HG02678 (cell line): ENCODE measurements at regions not wholly inside any gene's neighbourhood (a gene's known extent, or its start where the extent isn't known, plus 50 kb on each side); places are given as distances from the start of the nearest gene placed in this dataset.

ENCODE experiments used
- ATAC-seq: cut with Tn5 transposase; IDR thresholded peaks from one replicate; pipeline ENCODE4 v1.9.1; 2021; ENCODE audit warnings: mild to moderate bottlenecking, moderate library complexity; ENCODE audit not compliant: unreplicated experiment

GRCh38 chr7:125599387-125599786 is 669.8 kb upstream of the POT1 start:
- ATAC-seq: no peak

DNA sequence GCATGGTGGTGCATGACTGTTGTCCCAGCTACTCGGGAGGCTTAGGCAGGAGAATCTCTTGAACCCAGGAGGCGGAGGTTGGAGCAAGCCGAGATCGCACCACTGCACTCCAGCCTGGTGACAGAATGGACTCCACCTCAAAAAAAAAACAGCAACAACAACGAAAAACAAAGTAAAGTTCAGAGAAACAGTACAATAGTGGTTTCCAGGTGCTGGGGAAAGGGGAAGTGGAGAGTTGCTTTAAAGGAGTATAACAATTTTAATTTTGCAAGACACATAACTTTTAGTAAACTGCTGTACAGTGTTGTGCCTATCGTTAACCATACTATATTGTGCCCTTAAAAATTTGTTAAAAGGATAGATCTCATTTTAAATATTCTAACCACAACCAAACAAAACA is 662.7 kb upstream of the POT1 start:
- no peak for ATAC-seq

DNA sequence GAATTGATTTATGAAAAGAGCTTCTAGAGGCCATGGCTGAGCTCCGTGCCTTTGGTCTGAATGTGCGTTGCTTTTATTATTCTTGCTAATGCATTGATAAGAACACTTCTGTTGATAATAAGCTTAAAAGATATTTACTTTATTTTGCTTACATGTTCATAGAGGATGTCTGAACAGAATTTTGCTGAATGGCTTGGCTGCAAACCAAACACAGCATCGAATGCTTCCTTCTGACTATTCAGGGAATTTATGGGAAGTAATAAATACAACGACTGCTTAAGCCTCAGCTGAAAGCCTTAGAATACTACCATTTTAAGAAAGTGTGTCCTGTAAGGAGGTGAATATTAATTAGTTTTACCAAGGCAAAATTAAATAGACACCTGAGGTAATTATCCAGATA is 643.5 kb upstream of the POT1 start:
- no peak for ATAC-seq

DNA sequence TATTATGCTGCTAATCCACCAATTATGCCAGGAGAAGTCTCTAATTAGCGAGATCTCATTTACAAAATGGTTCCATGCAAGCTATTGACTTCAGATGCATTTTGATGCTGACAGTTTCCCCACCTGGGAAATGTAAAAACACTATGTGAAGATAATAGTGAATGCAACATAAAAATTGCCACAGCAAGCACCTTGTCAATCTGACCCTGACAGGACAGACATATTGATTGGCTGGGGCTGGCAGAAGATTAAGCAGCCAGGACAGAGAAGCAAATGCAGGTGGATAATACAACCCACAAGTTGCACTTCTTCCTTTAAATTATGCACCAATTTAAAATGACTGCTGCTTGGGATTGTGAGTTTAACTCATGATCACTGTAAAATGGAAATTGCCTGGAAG is 642.8 kb upstream of the POT1 start:
- ATAC-seq: no peak

DNA sequence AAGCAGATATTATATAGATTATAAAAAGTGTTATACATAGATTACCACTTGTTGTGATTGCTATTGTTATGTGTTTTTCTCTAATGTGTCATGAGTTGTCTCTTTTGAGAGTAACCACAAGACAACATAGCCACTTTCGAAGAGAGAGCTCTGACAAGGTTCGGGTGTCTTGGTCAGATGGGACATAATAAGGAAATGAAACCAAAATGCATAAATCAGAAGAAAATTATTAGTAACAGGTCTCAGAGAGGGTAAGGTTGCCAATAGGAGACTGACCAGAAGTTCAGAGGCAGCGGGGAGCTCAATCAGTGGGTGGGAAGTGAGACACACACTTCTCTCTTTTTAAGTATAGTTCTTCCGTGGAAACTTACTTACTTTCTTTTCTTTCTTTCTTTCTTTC is 639.2 kb upstream of the POT1 start:
- peak; percentile 78 for ATAC-seq

- ATAC-seq: no peak
These were observed 638.1 kb upstream of the POT1 start for GRCh38 chr7:125567686-125568085.

DNA sequence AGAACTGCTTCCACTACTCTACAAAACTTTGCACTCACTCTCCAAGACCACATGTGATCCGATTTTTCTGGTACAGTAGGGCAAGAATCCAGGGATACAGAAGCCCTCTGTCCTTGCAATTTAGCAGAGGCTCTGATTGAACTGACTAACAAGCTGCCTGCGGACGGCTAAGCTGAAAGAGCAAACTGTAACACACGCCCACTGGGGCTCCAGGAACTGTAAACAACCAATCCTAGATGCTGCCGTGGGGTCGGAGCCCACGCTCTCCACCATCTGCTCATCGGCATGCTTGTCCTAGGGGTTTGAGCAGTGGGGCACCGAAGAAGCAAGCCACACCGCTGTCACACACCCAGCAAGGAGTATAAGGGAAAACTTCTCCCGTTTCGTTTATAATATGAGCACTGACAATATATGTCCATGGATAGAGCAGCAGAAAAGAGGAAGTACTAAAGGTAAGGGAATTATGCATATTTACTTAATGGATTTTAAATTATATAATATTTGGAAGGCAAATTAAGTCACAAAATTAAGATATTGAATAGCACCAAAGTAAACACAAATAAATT is 634.4 kb upstream of the POT1 start:
- ATAC-seq: no peak

DNA sequence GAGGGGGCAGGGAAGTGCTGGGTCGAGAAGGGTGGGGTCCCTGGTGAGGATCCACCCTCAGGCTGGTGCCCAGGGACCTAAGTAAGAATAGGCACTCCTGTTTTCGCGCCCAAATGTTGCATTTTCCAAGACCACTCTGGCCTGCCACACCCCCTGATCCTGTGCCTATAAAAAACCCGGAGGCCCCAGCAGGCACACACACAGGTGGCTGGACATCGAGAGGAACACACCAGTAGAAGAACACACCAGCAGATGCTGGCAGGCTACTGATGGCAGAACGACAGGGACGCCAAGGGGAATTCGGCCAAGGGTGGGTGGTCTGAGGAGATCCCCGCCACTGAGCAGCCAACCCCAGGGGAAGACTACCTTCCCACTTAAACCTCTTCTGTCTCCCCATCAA is 633.9 kb upstream of the POT1 start:
- no peak for ATAC-seq

DNA sequence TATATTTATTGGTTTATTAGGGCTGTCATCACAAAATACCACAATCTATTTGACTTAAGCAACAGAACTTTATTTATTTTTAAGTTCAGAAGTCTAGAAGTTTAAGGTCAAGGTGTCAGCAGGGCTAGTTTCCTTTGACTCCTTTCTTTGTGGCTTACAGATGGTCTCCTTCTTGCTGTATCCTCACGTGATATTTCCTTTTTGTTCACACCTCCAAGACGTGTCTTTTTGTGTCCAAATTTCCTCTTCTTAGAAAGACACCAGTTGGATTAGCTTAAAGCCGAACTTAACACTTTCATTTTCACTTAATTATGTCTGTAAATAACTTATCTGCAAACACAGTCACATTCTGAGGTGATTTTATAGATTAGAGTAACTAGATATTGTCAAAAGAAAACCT is 631.4 kb upstream of the POT1 start:
- no peak for ATAC-seq

DNA sequence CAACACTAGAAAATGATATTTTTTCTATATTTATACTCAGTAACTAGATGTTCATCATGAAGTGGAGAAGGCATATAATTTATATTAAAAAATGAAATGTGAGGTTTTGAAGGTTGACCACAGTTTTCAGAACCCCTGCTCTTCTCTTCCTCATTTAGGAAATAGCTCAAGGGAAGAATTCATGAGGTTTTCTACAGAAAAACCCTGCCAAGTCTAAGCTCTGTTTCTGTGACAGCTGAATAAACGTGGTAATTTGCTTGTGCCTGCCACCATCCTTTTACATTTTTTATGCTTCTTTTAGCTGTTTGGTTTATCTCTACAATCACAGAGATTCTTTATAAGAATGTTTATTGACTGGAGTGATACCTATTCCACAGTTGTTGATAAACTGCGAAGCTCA is 630.3 kb upstream of the POT1 start:
- ATAC-seq: no peak

DNA sequence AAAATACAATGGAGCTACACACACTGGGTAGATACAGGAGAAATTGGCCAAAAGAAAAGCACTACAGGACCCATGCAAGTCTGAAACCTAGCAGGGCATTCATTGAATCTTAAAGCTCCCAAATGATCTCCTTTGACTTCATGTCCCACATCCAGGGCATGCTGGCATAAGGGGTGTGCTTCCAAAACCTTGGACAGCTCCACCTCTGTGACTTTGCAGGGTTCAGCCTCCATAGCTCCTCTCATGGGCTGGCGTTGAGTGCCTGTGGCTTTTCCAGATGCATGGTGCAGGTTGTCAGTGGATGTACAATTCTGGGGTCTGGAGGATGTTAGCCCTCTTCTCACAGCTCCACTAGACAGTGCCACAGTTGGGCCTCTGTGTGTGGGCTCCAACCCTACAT is 626.3 kb upstream of the POT1 start:
- ATAC-seq: no peak

DNA sequence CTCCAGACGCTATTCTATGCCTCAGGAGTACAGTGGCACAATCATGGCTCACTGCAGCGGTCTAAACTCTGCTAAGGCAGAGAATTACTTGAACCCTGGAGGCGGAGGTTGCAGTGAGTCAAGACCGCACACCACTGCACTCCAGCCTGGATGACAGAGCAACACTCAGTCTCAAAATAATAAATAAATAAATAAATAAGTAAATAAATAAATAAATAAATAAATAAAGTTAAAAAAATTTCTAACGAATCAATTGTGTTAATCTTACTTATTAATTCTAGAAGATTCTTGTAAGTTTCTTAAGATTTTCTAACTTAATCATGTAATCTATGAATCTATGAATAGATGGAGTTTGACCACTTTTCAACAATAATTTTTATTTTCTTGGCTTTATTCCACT is 621.4 kb upstream of the POT1 start:
- ATAC-seq: no peak

DNA sequence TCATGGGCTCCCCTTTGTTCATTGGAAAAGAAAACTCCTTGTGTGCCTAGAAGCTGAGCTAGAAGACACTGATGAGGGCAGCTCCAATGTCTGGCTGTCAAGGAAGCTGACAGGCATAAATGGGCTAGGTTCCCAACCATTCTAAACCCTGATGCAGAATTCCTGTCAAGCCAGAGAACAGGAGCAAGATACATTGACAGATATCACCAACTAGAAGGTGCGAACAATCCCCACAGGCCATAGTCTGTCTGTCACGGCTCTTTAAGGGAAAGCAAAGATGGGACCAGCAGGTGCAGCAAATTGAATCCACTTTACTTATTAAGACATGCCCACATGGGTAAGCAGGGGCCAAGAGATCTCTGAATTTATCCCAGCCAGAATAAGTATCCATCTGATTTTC is 617.9 kb upstream of the POT1 start:
- no peak for ATAC-seq

GRCh38 chr7:125530553-125530952 is 600.9 kb upstream of the POT1 start:
- no peak for ATAC-seq

DNA sequence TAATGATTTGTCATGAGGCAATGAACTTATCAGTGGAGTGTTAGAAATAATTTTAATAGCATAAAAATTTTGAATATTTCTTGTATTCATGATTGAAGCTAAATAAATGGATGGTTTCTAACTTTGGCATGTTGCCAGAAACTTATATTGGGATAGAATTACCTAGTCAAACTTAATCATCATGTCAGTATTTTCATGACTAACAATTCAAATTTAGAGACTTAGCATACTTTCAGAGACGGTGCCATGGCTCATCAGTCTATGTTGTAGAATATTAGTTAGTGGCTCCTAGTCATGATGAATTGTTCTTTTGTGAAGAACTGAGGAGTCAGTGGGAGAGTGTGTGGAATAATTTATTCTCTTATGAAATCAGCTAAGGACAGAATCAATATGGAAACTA is 599.6 kb upstream of the POT1 start:
- no peak for ATAC-seq

GRCh38 chr7:125526958-125527357 is 597.3 kb upstream of the POT1 start:
- ATAC-seq: no peak

- ATAC-seq: no peak
These were observed 596.5 kb upstream of the POT1 start for GRCh38 chr7:125526092-125526491.

DNA sequence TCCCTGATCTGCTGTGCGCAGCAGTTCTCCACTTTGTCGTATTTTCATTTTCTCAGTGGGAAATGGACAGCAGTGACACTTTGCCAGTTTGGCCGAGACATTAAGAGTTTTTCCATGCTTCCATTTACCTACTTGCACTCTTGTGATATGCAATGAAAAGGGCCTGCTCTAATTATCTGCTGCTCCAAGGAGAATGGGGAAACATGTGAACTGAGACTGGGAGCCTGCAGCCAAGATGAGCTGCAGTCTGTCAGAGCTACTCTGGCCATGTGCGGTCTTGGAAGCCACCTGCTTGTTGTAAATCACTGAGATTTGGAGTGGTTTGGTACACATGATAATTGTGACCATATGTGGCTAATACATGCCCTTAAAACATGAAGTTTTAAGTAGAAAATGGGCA is 586.6 kb upstream of the POT1 start:
- no peak for ATAC-seq

- ATAC-seq: no peak
These were observed 582.7 kb upstream of the POT1 start for GRCh38 chr7:125512373-125512772.

DNA sequence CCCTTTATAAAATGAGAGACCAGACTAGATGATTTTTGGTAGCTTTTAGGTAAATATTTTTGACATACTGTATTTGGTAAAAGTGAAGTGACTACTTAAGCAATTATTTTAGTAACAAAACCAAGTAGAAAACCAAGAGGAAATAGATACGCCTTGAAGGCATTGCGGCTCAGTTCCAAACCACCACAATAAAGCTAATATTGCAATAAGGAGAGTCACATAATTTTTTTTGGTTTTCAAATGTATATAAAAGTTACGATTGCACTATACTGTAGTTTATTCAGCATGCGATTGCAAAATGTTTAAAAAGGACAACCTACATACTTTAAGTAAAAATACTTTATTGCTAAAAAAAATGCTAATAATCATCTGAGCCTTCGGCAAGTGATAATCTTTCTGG is 581.7 kb upstream of the POT1 start:
- no peak for ATAC-seq

DNA sequence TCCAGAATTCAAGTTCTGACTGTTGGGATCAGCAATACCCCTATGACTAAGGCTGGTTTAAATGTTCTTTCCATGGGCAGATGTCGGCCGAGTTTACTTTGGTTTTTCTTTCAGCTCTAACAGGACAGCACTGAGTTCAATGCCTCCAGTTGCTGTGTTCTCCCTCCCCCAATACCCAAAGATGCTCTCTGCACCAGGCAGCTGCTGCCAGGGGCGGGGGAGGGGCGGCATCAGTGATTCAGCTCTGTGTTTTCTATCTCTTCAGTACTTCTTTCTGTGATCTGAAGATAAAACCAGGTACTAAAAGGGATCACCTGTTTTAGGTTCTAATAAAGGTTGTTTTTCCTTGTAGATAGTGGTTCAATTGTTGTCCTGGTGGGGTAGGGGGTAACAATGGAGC is 576.7 kb upstream of the POT1 start:
- no peak for ATAC-seq

DNA sequence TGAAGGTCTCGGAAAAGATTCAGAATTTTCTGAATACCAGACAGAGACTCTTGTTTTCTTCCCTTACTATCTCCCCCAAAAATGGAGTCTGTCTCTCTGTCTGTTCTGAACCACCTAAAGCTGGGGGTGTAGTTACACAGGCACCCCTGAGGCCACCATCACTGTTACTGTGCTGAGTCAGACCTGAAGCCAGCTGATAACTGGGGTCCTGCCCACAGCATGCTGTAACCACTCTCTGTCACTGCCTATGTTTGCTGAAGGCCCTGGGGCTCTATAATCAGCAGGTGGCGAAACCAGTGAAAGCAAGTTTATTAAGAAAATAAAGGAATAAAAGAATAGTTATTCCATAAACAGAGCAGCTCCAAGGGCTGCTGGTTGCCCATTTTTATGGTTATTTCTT is 575.2 kb upstream of the POT1 start:
- ATAC-seq: no peak

DNA sequence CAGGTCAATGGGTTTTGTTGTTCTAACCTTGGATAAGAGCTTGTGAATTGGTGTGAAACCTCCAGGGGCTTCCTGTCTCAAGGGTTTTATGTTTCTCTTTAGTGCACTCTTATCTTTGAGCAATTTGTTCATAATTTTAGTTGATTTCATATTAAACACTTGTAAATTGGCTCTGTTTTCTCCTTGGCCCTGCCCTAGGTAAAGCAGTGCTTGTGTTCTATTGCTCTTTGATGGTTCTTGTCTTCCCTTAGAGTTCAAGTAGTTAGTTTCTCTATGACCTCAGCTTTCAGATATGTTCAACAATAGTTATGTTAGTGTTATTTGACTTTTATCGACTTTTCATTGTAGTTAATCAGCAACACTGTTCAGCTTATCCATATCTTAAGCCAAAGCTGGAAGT is 566.4 kb upstream of the POT1 start:
- no peak for ATAC-seq

DNA sequence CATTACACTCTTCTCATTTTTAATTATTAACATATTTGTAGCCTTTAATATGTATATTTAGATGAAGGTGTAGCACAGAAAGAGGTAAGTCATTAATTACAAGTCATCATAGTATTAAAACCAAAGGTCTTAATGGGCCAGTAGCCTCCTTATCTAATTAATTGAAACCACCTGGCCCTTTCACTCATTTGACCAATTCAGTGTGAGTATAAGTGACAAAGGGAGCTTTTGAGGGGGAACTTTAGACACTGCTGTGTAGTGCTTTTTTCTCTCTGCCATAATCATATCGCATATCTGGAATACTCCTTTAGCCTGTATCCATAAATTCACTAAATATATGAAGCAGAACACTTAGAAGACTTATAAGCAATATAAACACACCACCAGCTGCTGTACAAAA is 562.9 kb upstream of the POT1 start:
- no peak for ATAC-seq
